IMR-90 (cell line): ENCODE measurements at regions not wholly inside any gene's neighbourhood (a gene's known extent, or its start where the extent isn't known, plus 50 kb on each side); places are given as distances from the start of the nearest gene placed in this dataset.

Source experiments
- ATAC-seq: fragments of 200-7000 bp; cut with Tn5 transposase; 2 replicates; pipeline ENCODE4 v1.9.1; 2020; ENCODE audit warnings: low read depth, mild to moderate bottlenecking, moderate library complexity
- BruUV-seq: library from RNA; stranded (reverse); fragments of 400-500 nt; replicated peaks from 2 replicates; lab custom pipeline; 2021; lab: Mats Ljungman, UMichigan
- CTCF ChIA-PET: fragments of 300-600 bp; formaldehyde crosslinking; extraction: SDS; loops from one replicate; lab custom pipeline; 2021; ENCODE audit warnings: antibody characterized with exemption; lab: Yijun Ruan, JAX
- POLR2A ChIA-PET: fragments of 300-600 bp; sonication (Branson Sonifier 250); formaldehyde crosslinking; loops from one replicate; lab custom pipeline; 2022; ENCODE audit warnings: antibody characterized with exemption; ENCODE audit not compliant: unreplicated experiment; lab: Charles Lee
- DNase-seq: peaks from one replicate; pipeline ENCODE4 v3.0.0; 2013
- H2AFZ ChIP-seq: replicated peaks from 2 replicates; pipeline ENCODE3; 2013; ENCODE audit warnings: low read length, mild to moderate bottlenecking; ENCODE audit not compliant: poor library complexity
- H2AK5ac ChIP-seq: 2 replicates; pipeline ENCODE4 v1.6.1; 2013; ENCODE audit warnings: low read depth, low read length, inconsistent platforms
- H2AK9ac ChIP-seq: replicated peaks from 2 replicates; pipeline ENCODE3; 2013; ENCODE audit warnings: mild to moderate bottlenecking, low read depth, low read length, moderate library complexity; ENCODE audit not compliant: poor library complexity
- H2BK120ac ChIP-seq: 2 replicates; pipeline ENCODE4 v1.6.1; 2013; ENCODE audit warnings: low read depth, low read length, inconsistent platforms
- H2BK15ac ChIP-seq: 3 replicates; pipeline ENCODE4 v1.6.1; 2013; ENCODE audit warnings: low read depth, low read length, inconsistent platforms
- H2BK20ac ChIP-seq: 2 replicates; pipeline ENCODE4 v1.6.1; 2013; ENCODE audit warnings: low read depth, mild to moderate bottlenecking, inconsistent platforms, low read length, moderate library complexity
- H2BK5ac ChIP-seq: 2 replicates; pipeline ENCODE4 v1.6.1; 2013; ENCODE audit warnings: mild to moderate bottlenecking, low read depth, low read length, inconsistent platforms; ENCODE audit not compliant: poor library complexity, severe bottlenecking
- H3K14ac ChIP-seq: replicated peaks from 2 replicates; pipeline ENCODE4 v1.6.1; 2013; ENCODE audit warnings: low read depth, low read length, inconsistent platforms
- H3K18ac ChIP-seq: 2 replicates; pipeline ENCODE4 v1.6.1; 2013; ENCODE audit warnings: low read depth, low read length, control low read depth
- H3K23ac ChIP-seq: 2 replicates; pipeline ENCODE4 v1.6.1; 2013; ENCODE audit warnings: low read depth, low read length, inconsistent platforms
- H3K27ac ChIP-seq: 2 replicates; pipeline ENCODE4 v1.5.1; 2013; ENCODE audit warnings: mild to moderate bottlenecking, control low read depth, low read length; ENCODE audit not compliant: insufficient read depth
- H3K27me3 ChIP-seq: 2 replicates; pipeline ENCODE4 v1.6.1; 2013; ENCODE audit warnings: low read length; ENCODE audit not compliant: control insufficient read depth, insufficient read depth
- H3K36me3 ChIP-seq: 2 replicates; pipeline ENCODE4 v1.6.1; 2013; ENCODE audit warnings: low read length, mixed read lengths; ENCODE audit not compliant: control insufficient read depth, insufficient read depth
- H3K4ac ChIP-seq: 2 replicates; pipeline ENCODE4 v1.6.1; 2013; ENCODE audit warnings: low read depth, low read length, inconsistent platforms
- H3K4me1 ChIP-seq: 2 replicates; pipeline ENCODE4 v1.6.1; 2013; ENCODE audit warnings: low read length, mixed read lengths; ENCODE audit not compliant: control insufficient read depth, insufficient read depth
- H3K4me2 ChIP-seq: 2 replicates; pipeline ENCODE4 v1.6.1; 2013; ENCODE audit warnings: low read depth, mild to moderate bottlenecking, control low read depth, low read length, moderate library complexity
- H3K4me3 ChIP-seq: 2 replicates; pipeline ENCODE4 v1.5.1; 2013; ENCODE audit warnings: low read depth, mild to moderate bottlenecking, control low read depth, low read length, moderate library complexity; ENCODE audit not compliant: insufficient read depth
- H3K56ac ChIP-seq: 2 replicates; pipeline ENCODE4 v1.6.1; 2013; ENCODE audit warnings: low read length, inconsistent platforms; ENCODE audit not compliant: insufficient read depth; ENCODE audit errors: extremely low read depth
- H3K79me1 ChIP-seq, 2 experiments: 2 replicates each; pipeline ENCODE4 v1.6.1; 2013; ENCODE audit warnings: low read length in 2 of 2, inconsistent platforms in 1 of 2, low read depth in 1 of 2
- H3K9ac ChIP-seq: 2 replicates; pipeline ENCODE4 v1.6.1; 2013; ENCODE audit warnings: low read depth, low read length, control low read depth
- H3K9me1 ChIP-seq: 2 replicates; pipeline ENCODE4 v1.6.1; 2013; ENCODE audit warnings: low read length, inconsistent platforms; ENCODE audit not compliant: insufficient read depth
- H3K9me3 ChIP-seq: 2 replicates; pipeline ENCODE4 v1.6.1; 2013; ENCODE audit warnings: low read length; ENCODE audit not compliant: control insufficient read depth, insufficient read depth
- H4K20me1 ChIP-seq: 2 replicates; pipeline ENCODE4 v1.6.1; 2013; ENCODE audit warnings: low read length, inconsistent platforms; ENCODE audit not compliant: insufficient read depth
- H4K5ac ChIP-seq: 2 replicates; pipeline ENCODE4 v1.6.1; 2013; ENCODE audit warnings: mild to moderate bottlenecking, low read depth, low read length, control low read depth
- H4K8ac ChIP-seq, 2 experiments: 2 replicates each; pipeline ENCODE4 v1.6.1; 2013; ENCODE audit warnings: low read depth in 2 of 2, low read length in 2 of 2, control low read depth in 1 of 2, inconsistent platforms in 1 of 2
- H4K91ac ChIP-seq: 2 replicates; pipeline ENCODE4 v1.6.1; 2013; ENCODE audit warnings: low read depth, low read length, inconsistent platforms; ENCODE audit not compliant: insufficient read depth
- BHLHE40 ChIP-seq: fragments of 150-350 bp; IDR thresholded peaks from 2 replicates; pipeline ENCODE4 v1.6.1; 2016; ENCODE audit warnings: mild to moderate bottlenecking, low read depth, low read length
- CEBPB ChIP-seq: IDR thresholded peaks from 2 replicates; pipeline ENCODE4 v1.6.1; 2012; ENCODE audit warnings: low read depth, low read length, improper control_type of control experiment
- MAFK ChIP-seq: IDR thresholded peaks from 2 replicates; pipeline ENCODE4 v1.6.1; 2012; ENCODE audit warnings: low read depth, low read length, improper control_type of control experiment
- MXI1 ChIP-seq: IDR thresholded peaks from 2 replicates; pipeline ENCODE4 v1.6.1; 2012; ENCODE audit warnings: low read depth, mild to moderate bottlenecking, low read length, moderate library complexity, borderline replicate concordance
- POLR2A ChIP-seq: IDR thresholded peaks from 2 replicates; pipeline ENCODE4 v1.6.1; 2012; ENCODE audit warnings: mild to moderate bottlenecking, low read depth, low read length
- SMC3 ChIP-seq: fragments of 150-350 bp; IDR thresholded peaks from 2 replicates; pipeline ENCODE4 v1.6.1; 2016; ENCODE audit warnings: low read depth, mild to moderate bottlenecking, antibody characterized with exemption, low read length, moderate library complexity
- WGBS, 2 experiments: methylation state at CpG; one replicate each; pipeline versions ENCODE4 v1.1.5 to v1.1.7; 2013; ENCODE audit warnings: missing lambda C conversion rate in 2 of 2; ENCODE audit not compliant: insufficient read length in 1 of 2; ENCODE audit errors: extremely low coverage in 2 of 2; 5-methylcytosine and 5-hydroxymethylcytosine counted together
- dilution Hi-C: fragments of 300-500 bp; cut with HindIII; formaldehyde crosslinking; loops from one replicate; pipeline ENCODE4 v1.14.3; 2018; ENCODE audit warnings: low sequenced_read_pairs; ENCODE audit not compliant: unreplicated experiment
- in situ Hi-C: fragments of 300-500 bp; cut with MboI; formaldehyde crosslinking; loops from 3 replicates; pipeline ENCODE4 v1.14.3; 2019; ENCODE audit warnings: low sequenced_read_pairs, inconsistent platforms, mixed read lengths
- intact Hi-C: fragments of 100-400 bp; cut with micrococcal nuclease; formaldehyde crosslinking; loops from 2 replicates; pipeline ENCODE4 v1.10.0; 2022
- TF ChIP-seq, protein P1 (sequence below): fragments of 150-350 bp; IDR thresholded peaks from 2 replicates; pipeline ENCODE4 v1.6.1; 2016; ENCODE audit warnings: low read depth, mild to moderate bottlenecking, low read length, moderate library complexity, borderline replicate concordance
- TF ChIP-seq, protein P2 (sequence below): fragments of 150-350 bp; IDR thresholded peaks from 2 replicates; pipeline ENCODE4 v1.6.1; 2017; ENCODE audit warnings: mild to moderate bottlenecking, antibody characterized with exemption, low read length, low read depth

DNA sequence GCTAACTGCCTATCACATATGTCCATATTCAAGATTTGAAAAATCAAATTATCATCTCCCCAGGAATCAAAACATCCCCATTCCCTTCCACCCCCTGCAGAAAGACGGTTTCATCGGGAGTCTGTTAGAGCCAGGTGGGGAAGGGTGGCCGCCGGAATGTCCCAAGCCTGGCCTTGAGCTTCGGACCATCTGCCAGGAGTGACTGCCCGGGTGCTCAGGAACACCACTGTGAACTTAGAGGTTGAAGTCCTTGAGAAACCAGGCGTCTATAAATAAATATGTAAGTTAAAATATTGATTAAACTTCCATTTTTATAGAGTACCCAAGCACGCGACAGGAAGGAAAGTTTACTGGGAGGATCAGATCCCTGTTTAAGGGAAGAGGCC is 250.8 kb downstream of the DLL1 start:
- ATAC-seq (no peak), DNase-seq (no peak)
- POLR2A ChIA-PET: no interaction called here
- Histone ChIP-seq H3K4me2 (no peak overlapping the region), H4K91ac (no peak overlapping the region), H3K4me3 (no peak overlapping the region), H4K8ac (no peak overlapping the region), H3K27me3 (no peaks in the 10 kb centered on the region), H2BK5ac (no peak overlapping the region), H3K9ac (no peak overlapping the region), H3K4me1 (no peaks in the 10 kb centered on the region), H3K27ac (no peak overlapping the region), H3K18ac (no peak overlapping the region), H3K23ac (no peak overlapping the region), H2BK120ac (no peak overlapping the region), H2AK5ac (no peak overlapping the region), H3K56ac (no peak overlapping the region), H3K14ac (no peak overlapping the region), H3K4ac (no peak overlapping the region), H2AK9ac (no peak overlapping the region), H4K5ac (no peak overlapping the region), H2BK20ac (no peak overlapping the region), H2AFZ (no peak overlapping the region), H2BK15ac (no peak overlapping the region), H3K36me3 (no peaks in the 10 kb centered on the region), H3K9me3 (peaks cover 47% of the 10 kb centered on the region), H3K9me1 (no peaks in the 10 kb centered on the region), H4K20me1 (no peaks in the 10 kb centered on the region), H3K79me1 (no peaks in the 10 kb centered on the region)
- CTCF ChIA-PET: no interaction called here
- 80% methylated on average over 1 of the region's 9 CpGs; no CpG with 5 or more reads in 1 of the 2 experiments for WGBS, 2 experiments
- no peak for TF ChIP-seq SMC3
- no peak for TF ChIP-seq MXI1
- no peak for TF ChIP-seq BHLHE40
- TF ChIP-seq, protein P1, sequence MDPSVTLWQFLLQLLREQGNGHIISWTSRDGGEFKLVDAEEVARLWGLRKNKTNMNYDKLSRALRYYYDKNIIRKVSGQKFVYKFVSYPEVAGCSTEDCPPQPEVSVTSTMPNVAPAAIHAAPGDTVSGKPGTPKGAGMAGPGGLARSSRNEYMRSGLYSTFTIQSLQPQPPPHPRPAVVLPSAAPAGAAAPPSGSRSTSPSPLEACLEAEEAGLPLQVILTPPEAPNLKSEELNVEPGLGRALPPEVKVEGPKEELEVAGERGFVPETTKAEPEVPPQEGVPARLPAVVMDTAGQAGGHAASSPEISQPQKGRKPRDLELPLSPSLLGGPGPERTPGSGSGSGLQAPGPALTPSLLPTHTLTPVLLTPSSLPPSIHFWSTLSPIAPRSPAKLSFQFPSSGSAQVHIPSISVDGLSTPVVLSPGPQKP: no peak
- TF ChIP-seq POLR2A: no peak
- no peak for TF ChIP-seq MAFK
- TF ChIP-seq, protein P2, sequence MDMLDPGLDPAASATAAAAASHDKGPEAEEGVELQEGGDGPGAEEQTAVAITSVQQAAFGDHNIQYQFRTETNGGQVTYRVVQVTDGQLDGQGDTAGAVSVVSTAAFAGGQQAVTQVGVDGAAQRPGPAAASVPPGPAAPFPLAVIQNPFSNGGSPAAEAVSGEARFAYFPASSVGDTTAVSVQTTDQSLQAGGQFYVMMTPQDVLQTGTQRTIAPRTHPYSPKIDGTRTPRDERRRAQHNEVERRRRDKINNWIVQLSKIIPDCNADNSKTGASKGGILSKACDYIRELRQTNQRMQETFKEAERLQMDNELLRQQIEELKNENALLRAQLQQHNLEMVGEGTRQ: no peak
- no peak for TF ChIP-seq CEBPB
- BruUV-seq: no TSS peak
- intact Hi-C loops (no loop called here), dilution Hi-C loops (no loop called here), in situ Hi-C loops (no loop called here)
